Testis (tissue), 2 donors: ENCODE measurements at regions not wholly inside any gene's neighbourhood (a gene's known extent, or its start where the extent isn't known, plus 50 kb on each side); places are given as distances from the start of the nearest gene placed in this dataset.

ENCODE experiments used
- POLR2A ChIP-seq: fragments of 450-650 bp; IDR thresholded peaks from one replicate; pipeline ENCODE4 v1.6.1; 2017; ENCODE audit warnings: antibody characterized with exemption, mild to moderate bottlenecking, moderate library complexity
- TF ChIP-seq, protein P1 (sequence below), 3 experiments: fragments of 450-650 bp in 2 of 3; fragments of 200-600 bp in 1 of 3; sonication (generic) in 1 of 3; IDR thresholded peaks; one replicate each; pipeline ENCODE4 v1.5.1; 2016 to 2019; ENCODE audit warnings: antibody characterized with exemption in 3 of 3, mild to moderate bottlenecking in 2 of 3, moderate library complexity in 1 of 3

DNA sequence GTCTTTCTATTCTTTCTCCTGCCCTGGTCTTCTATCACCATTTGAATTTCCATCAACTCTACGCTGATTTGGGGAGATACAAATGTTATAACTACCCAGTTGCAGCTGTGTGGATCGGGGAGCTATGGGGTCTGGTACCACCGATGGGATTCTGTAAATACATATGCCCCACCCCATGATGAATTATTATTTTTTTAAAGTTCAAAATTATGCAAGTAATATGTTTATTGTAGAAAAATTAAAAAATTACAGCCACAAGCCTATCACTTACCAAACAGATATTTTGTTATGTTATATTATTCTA, 52.4 kb upstream of the CLMP start:
- TF ChIP-seq, protein P1, sequence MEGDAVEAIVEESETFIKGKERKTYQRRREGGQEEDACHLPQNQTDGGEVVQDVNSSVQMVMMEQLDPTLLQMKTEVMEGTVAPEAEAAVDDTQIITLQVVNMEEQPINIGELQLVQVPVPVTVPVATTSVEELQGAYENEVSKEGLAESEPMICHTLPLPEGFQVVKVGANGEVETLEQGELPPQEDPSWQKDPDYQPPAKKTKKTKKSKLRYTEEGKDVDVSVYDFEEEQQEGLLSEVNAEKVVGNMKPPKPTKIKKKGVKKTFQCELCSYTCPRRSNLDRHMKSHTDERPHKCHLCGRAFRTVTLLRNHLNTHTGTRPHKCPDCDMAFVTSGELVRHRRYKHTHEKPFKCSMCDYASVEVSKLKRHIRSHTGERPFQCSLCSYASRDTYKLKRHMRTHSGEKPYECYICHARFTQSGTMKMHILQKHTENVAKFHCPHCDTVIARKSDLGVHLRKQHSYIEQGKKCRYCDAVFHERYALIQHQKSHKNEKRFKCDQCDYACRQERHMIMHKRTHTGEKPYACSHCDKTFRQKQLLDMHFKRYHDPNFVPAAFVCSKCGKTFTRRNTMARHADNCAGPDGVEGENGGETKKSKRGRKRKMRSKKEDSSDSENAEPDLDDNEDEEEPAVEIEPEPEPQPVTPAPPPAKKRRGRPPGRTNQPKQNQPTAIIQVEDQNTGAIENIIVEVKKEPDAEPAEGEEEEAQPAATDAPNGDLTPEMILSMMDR (IDR thresholded peaks at IDR 0.05) = no peak
- TF ChIP-seq POLR2A = no peak
